HCT116 (cell line): ENCODE measurements at regions not wholly inside any gene's neighbourhood (a gene's known extent, or its start where the extent isn't known, plus 50 kb on each side); places are given as distances from the start of the nearest gene placed in this dataset.

Experiments
- ATAC-seq: fragments of 200-7000 bp; cut with Tn5 transposase; 2 replicates; pipeline ENCODE4 v1.9.1; 2020; ENCODE audit warnings: mild to moderate bottlenecking, moderate library complexity
- BruUV-seq: library from RNA; stranded (reverse); fragments of 400-500 nt; replicated peaks from 2 replicates; lab custom pipeline; 2021; lab: Mats Ljungman, UMichigan
- CTCF ChIA-PET: fragments of 300-600 bp; sonication (Branson Sonifier 250); formaldehyde crosslinking; loops from one replicate; lab custom pipeline; 2021; ENCODE audit warnings: antibody characterized with exemption; lab: Charles Lee
- POLR2A ChIA-PET: fragments of 300-600, 350-600 bp; sonication (Branson Sonifier 250); formaldehyde crosslinking; loops from one replicate; lab custom pipeline; 2021; ENCODE audit warnings: antibody characterized with exemption; lab: Charles Lee
- RAD21 ChIA-PET, 2 experiments: fragments of 300-600 bp; sonication (Branson Sonifier 250); formaldehyde crosslinking; loops; one replicate each; lab custom pipeline; 2023; ENCODE audit warnings: low total read pairs in 2 of 2; ENCODE audit not compliant: uncharacterized antibody in 2 of 2, unreplicated experiment in 2 of 2, low non-redundant PET in 1 of 2; lab: Charles Lee
- DNase-seq: peaks from one replicate; pipeline ENCODE4 v3.0.0-alpha.2; 2010; ENCODE audit warnings: low read depth, low spot score
- H2AFZ ChIP-seq: fragments of 200-600 bp; shearing (Covaris generic), sonication (generic); 2 replicates; pipeline ENCODE4 v1.6.1; 2017; ENCODE audit warnings: low read depth, mixed run types, mixed read lengths, antibody characterized with exemption, low read length; ENCODE audit not compliant: poor library complexity, severe bottlenecking
- H3K27ac ChIP-seq: 2 replicates; pipeline ENCODE4 v1.5.1; 2012; ENCODE audit warnings: low read depth, low read length
- H3K27me3 ChIP-seq: fragments of 200-600 bp; sonication (generic); 2 replicates; pipeline ENCODE4 v1.6.1; 2016; ENCODE audit warnings: mixed run types, low read length, mixed read lengths; ENCODE audit not compliant: insufficient read depth
- H3K36me3 ChIP-seq, 2 experiments: fragments of 200-500 bp in 1 of 2; fragments of 200-600 bp in 1 of 2; sonication (Bioruptor generic) in 1 of 2; sonication (generic) in 1 of 2; 2 replicates each; pipeline versions ENCODE4 v1.5.1 to v1.6.1; 2014 to 2016; ENCODE audit warnings: low read length in 2 of 2, inconsistent platforms in 1 of 2, mixed read lengths in 1 of 2, mixed run types in 1 of 2; ENCODE audit not compliant: insufficient read depth in 2 of 2, control insufficient read depth in 1 of 2
- H3K4me1 ChIP-seq, 2 experiments: fragments of 200-600 bp in 1 of 2; sonication (generic) in 1 of 2; 2 replicates each; pipeline versions ENCODE4 v1.5.1 to v1.6.1; 2012 to 2017; ENCODE audit warnings: low read length in 2 of 2, inconsistent platforms in 1 of 2, mild to moderate bottlenecking in 1 of 2, mixed read lengths in 1 of 2, mixed run types in 1 of 2, moderate library complexity in 1 of 2; ENCODE audit not compliant: insufficient read depth in 2 of 2, control insufficient read depth in 1 of 2
- H3K4me2 ChIP-seq: fragments of 200-600 bp; sonication (generic); 2 replicates; pipeline ENCODE4 v1.6.1; 2017; ENCODE audit warnings: mixed run types, low read length, mixed read lengths
- H3K4me3 ChIP-seq, 2 experiments: fragments of 200-600 bp in 1 of 2; sonication (generic) in 1 of 2; replicated peaks in 1 of 2; 2 replicates each; pipeline ENCODE4 v1.5.1; 2011 to 2016; ENCODE audit warnings: low read length in 2 of 2, control low read depth in 1 of 2, low read depth in 1 of 2, mild to moderate bottlenecking in 1 of 2, mixed read lengths in 1 of 2, mixed run types in 1 of 2
- H3K79me2 ChIP-seq: fragments of 200-600 bp; sonication (generic); 2 replicates; pipeline ENCODE4 v1.6.1; 2017; ENCODE audit warnings: mild to moderate bottlenecking, mixed run types, low read length, moderate library complexity, mixed read lengths; ENCODE audit not compliant: insufficient read depth
- H3K9ac ChIP-seq: fragments of 200-600 bp; sonication (generic); 2 replicates; pipeline ENCODE4 v1.6.1; 2016; ENCODE audit warnings: low read length, mixed read lengths
- H3K9me2 ChIP-seq: fragments of 200-600 bp; sonication (generic), shearing (Covaris generic); 2 replicates; pipeline ENCODE4 v1.6.1; 2017; ENCODE audit warnings: mixed run types, mild to moderate bottlenecking, moderate library complexity; ENCODE audit not compliant: insufficient read depth
- H3K9me3 ChIP-seq, 2 experiments: fragments of 200-500 bp in 1 of 2; fragments of 200-600 bp in 1 of 2; sonication (Bioruptor generic) in 1 of 2; sonication (generic) in 1 of 2; 2 replicates each; pipeline ENCODE4 v1.6.1; 2014 to 2017; ENCODE audit warnings: low read length in 2 of 2, mixed read lengths in 2 of 2, inconsistent platforms in 1 of 2, low read depth in 1 of 2, mild to moderate bottlenecking in 1 of 2, mixed run types in 1 of 2, moderate library complexity in 1 of 2; ENCODE audit not compliant: control insufficient read depth in 1 of 2, insufficient read depth in 1 of 2
- H4K20me1 ChIP-seq: fragments of 200-600 bp; sonication (generic), shearing (Covaris generic); 2 replicates; pipeline ENCODE4 v1.6.1; 2017; ENCODE audit warnings: mixed run types, mild to moderate bottlenecking, moderate library complexity; ENCODE audit not compliant: insufficient read depth
- EGR1 ChIP-seq: IDR thresholded peaks from 2 replicates; pipeline ENCODE4 v1.6.1; 2012; ENCODE audit warnings: low read depth
- EZH2 ChIP-seq: fragments of 200-600 bp; sonication (generic); IDR thresholded peaks from 2 replicates; pipeline ENCODE4 v1.6.1; 2017; ENCODE audit warnings: antibody characterized with exemption, mixed run types
- EZH2phosphoT487 ChIP-seq: fragments of 200-600 bp; IDR thresholded peaks from 2 replicates; pipeline ENCODE4 v1.6.1; 2018; ENCODE audit warnings: antibody characterized with exemption, borderline replicate concordance
- FOSL1 ChIP-seq: IDR thresholded peaks from 2 replicates; pipeline ENCODE4 v1.6.1; 2012; ENCODE audit warnings: low read depth
- POLR2A ChIP-seq: IDR thresholded peaks from 2 replicates; pipeline ENCODE4 v1.7.0; 2011; ENCODE audit warnings: borderline replicate concordance; ENCODE audit not compliant: insufficient read depth, insufficient read length; ENCODE audit errors: extremely low read depth
- SIN3A ChIP-seq: IDR thresholded peaks from 2 replicates; pipeline ENCODE4 v1.6.1; 2012; ENCODE audit warnings: low read depth
- SRF ChIP-seq: IDR thresholded peaks from 2 replicates; pipeline ENCODE4 v1.6.1; 2012; ENCODE audit warnings: low read depth
- TCF7L2 ChIP-seq: IDR thresholded peaks from 2 replicates; pipeline ENCODE4 v1.7.0; 2011; ENCODE audit warnings: borderline replicate concordance, inconsistent platforms; ENCODE audit not compliant: insufficient read depth, insufficient read length; ENCODE audit errors: extremely low read depth
- ZBTB33 ChIP-seq: IDR thresholded peaks from 2 replicates; pipeline ENCODE4 v1.6.1; 2011; ENCODE audit warnings: mild to moderate bottlenecking, low read length, moderate library complexity; ENCODE audit not compliant: insufficient replicate concordance; ENCODE audit errors: extremely low read depth
- ZNF274 ChIP-seq: fragments of 200-500 bp; sonication (Bioruptor generic); IDR thresholded peaks from 2 replicates; pipeline ENCODE4 v1.6.1; 2014; ENCODE audit warnings: mild to moderate bottlenecking, low read depth, low read length, inconsistent platforms
- intact Hi-C: fragments of 100-400 bp; cut with micrococcal nuclease; formaldehyde crosslinking; loops from 2 replicates; pipeline ENCODE4 v1.10.0; 2022
- TF ChIP-seq, protein P1 (sequence below), 3 experiments: fragments of 200-600 bp in 1 of 3; sonication (generic) in 1 of 3; IDR thresholded peaks in 2 of 3; conservative IDR thresholded peaks in 1 of 3; 2 replicates each; pipeline ENCODE4 v1.5.1; 2012 to 2017; ENCODE audit warnings: low read depth in 2 of 3, low read length in 2 of 3, antibody characterized with exemption in 1 of 3, borderline replicate concordance in 1 of 3, control low read depth in 1 of 3, mild to moderate bottlenecking in 1 of 3, mixed read lengths in 1 of 3, mixed run types in 1 of 3, moderate library complexity in 1 of 3; ENCODE audit not compliant: insufficient read depth in 1 of 3
- TF ChIP-seq, protein P2 (sequence below): IDR thresholded peaks from 2 replicates; pipeline ENCODE4 v1.6.1; 2012

- RAD21 ChIA-PET: no interaction called here
- ATAC-seq (no peak), DNase-seq (no peak)
- POLR2A ChIA-PET: no interaction called here
- H3K79me2 ChIP-seq: no peaks in the 10 kb centered on the region
- intact Hi-C loops: no loop called here
- peaks cover 0 to 5% of the 10 kb centered on the region in 2 experiments; a peak in 1 of 4 replicates for H3K9me3 ChIP-seq
- no peak overlapping the region for H3K4me3 ChIP-seq
- no peak overlapping the region for H3K9ac ChIP-seq
- CTCF ChIA-PET: no interaction called here
- H3K4me1 ChIP-seq: no peaks in the 10 kb centered on the region
- H3K36me3 ChIP-seq: no peaks in the 10 kb centered on the region
- BruUV-seq: no TSS peak
- H3K4me2 ChIP-seq: no peak overlapping the region
- no peak overlapping the region for H3K27ac ChIP-seq
- no peak overlapping the region for H2AFZ ChIP-seq
- TF ChIP-seq TCF7L2 (no peak), ZBTB33 (no peak)
- no peaks in the 10 kb centered on the region for H3K9me2 ChIP-seq
- H4K20me1 ChIP-seq: no peaks in the 10 kb centered on the region
- no peaks in the 10 kb centered on the region for H3K27me3 ChIP-seq
Measured at GRCh38 chr14:62253911-62254310, 491.7 kb downstream of the SNAPC1 start.

DNA sequence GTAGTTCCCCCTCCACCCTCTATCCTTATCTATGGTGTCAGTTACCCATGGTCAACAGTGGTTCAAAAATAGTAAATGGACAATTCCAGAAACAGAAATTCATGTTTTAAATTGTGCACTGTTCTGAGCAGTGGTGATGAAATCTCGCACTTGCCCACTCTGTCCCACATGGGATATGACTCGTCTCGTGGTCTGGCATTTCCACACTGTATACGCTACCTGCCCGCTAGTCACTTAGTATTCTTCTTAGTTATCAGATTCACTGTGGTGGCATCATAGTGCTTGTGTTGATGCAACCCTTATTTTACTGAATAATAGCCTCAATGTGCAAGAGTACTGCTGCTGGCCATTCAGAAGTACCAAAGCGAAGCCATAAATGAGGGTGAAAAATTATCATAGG lies 507.0 kb downstream of the SNAPC1 start:
- no peaks in the 10 kb centered on the region for H3K27me3 ChIP-seq
- POLR2A ChIA-PET: no interaction called here
- CTCF ChIA-PET: no interaction called here
- H3K9me2 ChIP-seq: no peaks in the 10 kb centered on the region
- BruUV-seq: no TSS peak
- intact Hi-C loops: no loop called here
- no peaks in the 10 kb centered on the region for H3K4me1 ChIP-seq
- no peaks in the 10 kb centered on the region for H3K36me3 ChIP-seq
- H3K9me3 ChIP-seq: no peaks in the 10 kb centered on the region; a peak in 1 of 4 replicates
- no peak overlapping the region for H3K4me3 ChIP-seq
- H2AFZ ChIP-seq: no peak overlapping the region
- no peaks in the 10 kb centered on the region for H3K79me2 ChIP-seq
- no peak overlapping the region for H3K4me2 ChIP-seq
- H4K20me1 ChIP-seq: no peaks in the 10 kb centered on the region
- no peak overlapping the region for H3K27ac ChIP-seq
- ATAC-seq: no peak
- DNase-seq: no peak
- no peak overlapping the region for H3K9ac ChIP-seq
- TF ChIP-seq SRF (no peak), SIN3A (no peak), EZH2 (no peak), POLR2A (no peak), EZH2phosphoT487 (no peak), ZNF274 (no peak), TCF7L2 (no peak), FOSL1 (no peak), EGR1 (no peak)
- TF ChIP-seq, protein P1, sequence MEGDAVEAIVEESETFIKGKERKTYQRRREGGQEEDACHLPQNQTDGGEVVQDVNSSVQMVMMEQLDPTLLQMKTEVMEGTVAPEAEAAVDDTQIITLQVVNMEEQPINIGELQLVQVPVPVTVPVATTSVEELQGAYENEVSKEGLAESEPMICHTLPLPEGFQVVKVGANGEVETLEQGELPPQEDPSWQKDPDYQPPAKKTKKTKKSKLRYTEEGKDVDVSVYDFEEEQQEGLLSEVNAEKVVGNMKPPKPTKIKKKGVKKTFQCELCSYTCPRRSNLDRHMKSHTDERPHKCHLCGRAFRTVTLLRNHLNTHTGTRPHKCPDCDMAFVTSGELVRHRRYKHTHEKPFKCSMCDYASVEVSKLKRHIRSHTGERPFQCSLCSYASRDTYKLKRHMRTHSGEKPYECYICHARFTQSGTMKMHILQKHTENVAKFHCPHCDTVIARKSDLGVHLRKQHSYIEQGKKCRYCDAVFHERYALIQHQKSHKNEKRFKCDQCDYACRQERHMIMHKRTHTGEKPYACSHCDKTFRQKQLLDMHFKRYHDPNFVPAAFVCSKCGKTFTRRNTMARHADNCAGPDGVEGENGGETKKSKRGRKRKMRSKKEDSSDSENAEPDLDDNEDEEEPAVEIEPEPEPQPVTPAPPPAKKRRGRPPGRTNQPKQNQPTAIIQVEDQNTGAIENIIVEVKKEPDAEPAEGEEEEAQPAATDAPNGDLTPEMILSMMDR (IDR thresholded peaks at IDR 0.05 in 2 of 3, conservative IDR thresholded peaks at IDR 0.05 in 1 of 3; ENCODE audit: borderline replicate concordance in 1 of 3, insufficient read depth in 1 of 3, low read depth in 2 of 3, low read length in 2 of 3): no peak
- TF ChIP-seq, protein P2, sequence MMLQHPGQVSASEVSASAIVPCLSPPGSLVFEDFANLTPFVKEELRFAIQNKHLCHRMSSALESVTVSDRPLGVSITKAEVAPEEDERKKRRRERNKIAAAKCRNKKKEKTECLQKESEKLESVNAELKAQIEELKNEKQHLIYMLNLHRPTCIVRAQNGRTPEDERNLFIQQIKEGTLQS: no peak
- RAD21 ChIA-PET: no interaction called here
